HCT116 (cell line): ENCODE measurements at regions not wholly inside any gene's neighbourhood (a gene's known extent, or its start where the extent isn't known, plus 50 kb on each side); places are given as distances from the start of the nearest gene placed in this dataset.

Experiments
- ATAC-seq: fragments of 200-7000 bp; cut with Tn5 transposase; 2 replicates; pipeline ENCODE4 v1.9.1; 2020; ENCODE audit warnings: mild to moderate bottlenecking, moderate library complexity
- BruUV-seq: library from RNA; stranded (reverse); fragments of 400-500 nt; replicated peaks from 2 replicates; lab custom pipeline; 2021; lab: Mats Ljungman, UMichigan
- CTCF ChIA-PET: fragments of 300-600 bp; sonication (Branson Sonifier 250); formaldehyde crosslinking; loops from one replicate; lab custom pipeline; 2021; ENCODE audit warnings: antibody characterized with exemption; lab: Charles Lee
- POLR2A ChIA-PET: fragments of 300-600, 350-600 bp; sonication (Branson Sonifier 250); formaldehyde crosslinking; loops from one replicate; lab custom pipeline; 2021; ENCODE audit warnings: antibody characterized with exemption; lab: Charles Lee
- RAD21 ChIA-PET, 2 experiments: fragments of 300-600 bp; sonication (Branson Sonifier 250); formaldehyde crosslinking; loops; one replicate each; lab custom pipeline; 2023; ENCODE audit warnings: low total read pairs in 2 of 2; ENCODE audit not compliant: uncharacterized antibody in 2 of 2, unreplicated experiment in 2 of 2, low non-redundant PET in 1 of 2; lab: Charles Lee
- DNase-seq: peaks from one replicate; pipeline ENCODE4 v3.0.0-alpha.2; 2010; ENCODE audit warnings: low read depth, low spot score
- H2AFZ ChIP-seq: fragments of 200-600 bp; shearing (Covaris generic), sonication (generic); 2 replicates; pipeline ENCODE4 v1.6.1; 2017; ENCODE audit warnings: low read depth, mixed run types, mixed read lengths, antibody characterized with exemption, low read length; ENCODE audit not compliant: poor library complexity, severe bottlenecking
- H3K27ac ChIP-seq: 2 replicates; pipeline ENCODE4 v1.5.1; 2012; ENCODE audit warnings: low read depth, low read length
- H3K27me3 ChIP-seq: fragments of 200-600 bp; sonication (generic); 2 replicates; pipeline ENCODE4 v1.6.1; 2016; ENCODE audit warnings: mixed run types, low read length, mixed read lengths; ENCODE audit not compliant: insufficient read depth
- H3K36me3 ChIP-seq, 2 experiments: fragments of 200-500 bp in 1 of 2; fragments of 200-600 bp in 1 of 2; sonication (Bioruptor generic) in 1 of 2; sonication (generic) in 1 of 2; 2 replicates each; pipeline versions ENCODE4 v1.5.1 to v1.6.1; 2014 to 2016; ENCODE audit warnings: low read length in 2 of 2, inconsistent platforms in 1 of 2, mixed read lengths in 1 of 2, mixed run types in 1 of 2; ENCODE audit not compliant: insufficient read depth in 2 of 2, control insufficient read depth in 1 of 2
- H3K4me1 ChIP-seq, 2 experiments: fragments of 200-600 bp in 1 of 2; sonication (generic) in 1 of 2; 2 replicates each; pipeline versions ENCODE4 v1.5.1 to v1.6.1; 2012 to 2017; ENCODE audit warnings: low read length in 2 of 2, inconsistent platforms in 1 of 2, mild to moderate bottlenecking in 1 of 2, mixed read lengths in 1 of 2, mixed run types in 1 of 2, moderate library complexity in 1 of 2; ENCODE audit not compliant: insufficient read depth in 2 of 2, control insufficient read depth in 1 of 2
- H3K4me2 ChIP-seq: fragments of 200-600 bp; sonication (generic); 2 replicates; pipeline ENCODE4 v1.6.1; 2017; ENCODE audit warnings: mixed run types, low read length, mixed read lengths
- H3K4me3 ChIP-seq, 2 experiments: fragments of 200-600 bp in 1 of 2; sonication (generic) in 1 of 2; replicated peaks in 1 of 2; 2 replicates each; pipeline ENCODE4 v1.5.1; 2011 to 2016; ENCODE audit warnings: low read length in 2 of 2, control low read depth in 1 of 2, low read depth in 1 of 2, mild to moderate bottlenecking in 1 of 2, mixed read lengths in 1 of 2, mixed run types in 1 of 2
- H3K79me2 ChIP-seq: fragments of 200-600 bp; sonication (generic); 2 replicates; pipeline ENCODE4 v1.6.1; 2017; ENCODE audit warnings: mild to moderate bottlenecking, mixed run types, low read length, moderate library complexity, mixed read lengths; ENCODE audit not compliant: insufficient read depth
- H3K9ac ChIP-seq: fragments of 200-600 bp; sonication (generic); 2 replicates; pipeline ENCODE4 v1.6.1; 2016; ENCODE audit warnings: low read length, mixed read lengths
- H3K9me2 ChIP-seq: fragments of 200-600 bp; sonication (generic), shearing (Covaris generic); 2 replicates; pipeline ENCODE4 v1.6.1; 2017; ENCODE audit warnings: mixed run types, mild to moderate bottlenecking, moderate library complexity; ENCODE audit not compliant: insufficient read depth
- H3K9me3 ChIP-seq, 2 experiments: fragments of 200-500 bp in 1 of 2; fragments of 200-600 bp in 1 of 2; sonication (Bioruptor generic) in 1 of 2; sonication (generic) in 1 of 2; 2 replicates each; pipeline ENCODE4 v1.6.1; 2014 to 2017; ENCODE audit warnings: low read length in 2 of 2, mixed read lengths in 2 of 2, inconsistent platforms in 1 of 2, low read depth in 1 of 2, mild to moderate bottlenecking in 1 of 2, mixed run types in 1 of 2, moderate library complexity in 1 of 2; ENCODE audit not compliant: control insufficient read depth in 1 of 2, insufficient read depth in 1 of 2
- H4K20me1 ChIP-seq: fragments of 200-600 bp; sonication (generic), shearing (Covaris generic); 2 replicates; pipeline ENCODE4 v1.6.1; 2017; ENCODE audit warnings: mixed run types, mild to moderate bottlenecking, moderate library complexity; ENCODE audit not compliant: insufficient read depth
- CBX3 ChIP-seq: IDR thresholded peaks from 2 replicates; pipeline ENCODE4 v1.6.1; 2012; ENCODE audit warnings: low read depth
- CEBPB ChIP-seq: IDR thresholded peaks from 2 replicates; pipeline ENCODE4 v1.6.1; 2012; ENCODE audit warnings: low read depth
- CTCF ChIP-seq, 3 experiments: fragments of 200-600 bp in 1 of 3; sonication (generic) in 1 of 3; IDR thresholded peaks in 2 of 3; conservative IDR thresholded peaks in 1 of 3; 2 replicates each; pipeline ENCODE4 v1.5.1; 2012 to 2017; ENCODE audit warnings: low read depth in 2 of 3, low read length in 2 of 3, antibody characterized with exemption in 1 of 3, borderline replicate concordance in 1 of 3, control low read depth in 1 of 3, mild to moderate bottlenecking in 1 of 3, mixed read lengths in 1 of 3, mixed run types in 1 of 3, moderate library complexity in 1 of 3; ENCODE audit not compliant: insufficient read depth in 1 of 3
- EGR1 ChIP-seq: IDR thresholded peaks from 2 replicates; pipeline ENCODE4 v1.6.1; 2012; ENCODE audit warnings: low read depth
- EZH2 ChIP-seq: fragments of 200-600 bp; sonication (generic); IDR thresholded peaks from 2 replicates; pipeline ENCODE4 v1.6.1; 2017; ENCODE audit warnings: antibody characterized with exemption, mixed run types
- MAX ChIP-seq: IDR thresholded peaks from 2 replicates; pipeline ENCODE4 v1.6.1; 2012
- POLR2A ChIP-seq: IDR thresholded peaks from 2 replicates; pipeline ENCODE4 v1.7.0; 2011; ENCODE audit warnings: borderline replicate concordance; ENCODE audit not compliant: insufficient read depth, insufficient read length; ENCODE audit errors: extremely low read depth
- RAD21 ChIP-seq: IDR thresholded peaks from 2 replicates; pipeline ENCODE4 v1.6.1; 2012; ENCODE audit warnings: low read depth, mild to moderate bottlenecking
- SIN3A ChIP-seq: IDR thresholded peaks from 2 replicates; pipeline ENCODE4 v1.6.1; 2012; ENCODE audit warnings: low read depth
- SP1 ChIP-seq: IDR thresholded peaks from 2 replicates; pipeline ENCODE4 v1.6.1; 2012; ENCODE audit warnings: low read depth
- TCF7L2 ChIP-seq: IDR thresholded peaks from 2 replicates; pipeline ENCODE4 v1.7.0; 2011; ENCODE audit warnings: borderline replicate concordance, inconsistent platforms; ENCODE audit not compliant: insufficient read depth, insufficient read length; ENCODE audit errors: extremely low read depth
- YY1 ChIP-seq: IDR thresholded peaks from 2 replicates; pipeline ENCODE4 v1.6.1; 2011; ENCODE audit warnings: low read length, low read depth, moderate library complexity, mild to moderate bottlenecking; ENCODE audit not compliant: insufficient replicate concordance; ENCODE audit errors: extremely low read depth
- intact Hi-C: fragments of 100-400 bp; cut with micrococcal nuclease; formaldehyde crosslinking; loops from 2 replicates; pipeline ENCODE4 v1.10.0; 2022

- no peaks in the 10 kb centered on the region for H3K36me3 ChIP-seq
- H4K20me1 ChIP-seq = no peaks in the 10 kb centered on the region
- no peaks in the 10 kb centered on the region for H3K27me3 ChIP-seq
- no peak for TF ChIP-seq POLR2A
- no peak for TF ChIP-seq EGR1
- TF ChIP-seq MAX = no peak
- no peak for TF ChIP-seq SP1
- TF ChIP-seq SIN3A = no peak
- no peak for TF ChIP-seq EZH2
- no peak for TF ChIP-seq CEBPB
- H3K79me2 ChIP-seq = no peaks in the 10 kb centered on the region
- intact Hi-C loops = no loop called here
- BruUV-seq = no TSS peak
- no peak overlapping the region for H3K4me2 ChIP-seq
- no peaks in the 10 kb centered on the region for H3K9me2 ChIP-seq
- no peaks in the 10 kb centered on the region for H3K4me1 ChIP-seq
- DNase-seq = no peak
- POLR2A ChIA-PET = no interaction called here
- no peak overlapping the region for H3K9ac ChIP-seq
- RAD21 ChIA-PET = no interaction called here
- H3K9me3 ChIP-seq = no peaks in the 10 kb centered on the region; a peak in 1 of 4 replicates
- ATAC-seq = no peak
- no peak overlapping the region for H3K4me3 ChIP-seq
- H2AFZ ChIP-seq = no peak overlapping the region
- CTCF ChIA-PET = no interaction called here
- H3K27ac ChIP-seq = no peak overlapping the region
These were observed 490.8 kb downstream of the EPM2A start for GRCh38 chr6:145244349-145245100.

GRCh38 chr6:145245119-145245518 is 490.2 kb downstream of the EPM2A start:
- TF ChIP-seq SIN3A (no peak), RAD21 (no peak), YY1 (no peak), SP1 (no peak), CBX3 (no peak), TCF7L2 (no peak), CTCF (IDR thresholded peaks at IDR 0.05 in 2 of 3, conservative IDR thresholded peaks at IDR 0.05 in 1 of 3; ENCODE audit: borderline replicate concordance in 1 of 3, insufficient read depth in 1 of 3, low read depth in 2 of 3, low read length in 2 of 3) (no peak), EZH2 (no peak)
- Histone ChIP-seq H3K9ac (no peak overlapping the region), H3K27me3 (no peaks in the 10 kb centered on the region), H3K4me3 (no peak overlapping the region), H4K20me1 (no peaks in the 10 kb centered on the region), H3K4me2 (no peak overlapping the region), H3K4me1 (no peaks in the 10 kb centered on the region), H3K36me3 (no peaks in the 10 kb centered on the region), H2AFZ (no peak overlapping the region), H3K27ac (no peak overlapping the region), H3K9me2 (no peaks in the 10 kb centered on the region), H3K9me3 (no peaks in the 10 kb centered on the region; a peak in 1 of 4 replicates), H3K79me2 (no peaks in the 10 kb centered on the region)
- no TSS peak for BruUV-seq
- ChIA-PET CTCF (no interaction called here), RAD21 (no interaction called here), POLR2A (no interaction called here)
- intact Hi-C loops = no loop called here
- no peak for ATAC-seq
- no peak for DNase-seq
